HG02840 (cell line): ENCODE measurements at regions not wholly inside any gene's neighbourhood (a gene's known extent, or its start where the extent isn't known, plus 50 kb on each side); places are given as distances from the start of the nearest gene placed in this dataset.

ENCODE experiments used
- ATAC-seq: cut with Tn5 transposase; IDR thresholded peaks from one replicate; pipeline ENCODE4 v1.9.1; 2021; ENCODE audit warnings: mild to moderate bottlenecking, moderate library complexity, moderate number of reproducible peaks; ENCODE audit not compliant: unreplicated experiment, low FRiP score

GRCh38 chr4:160143574-160143973 lies 1040.7 kb downstream of the RAPGEF2 start:
- ATAC-seq = no peak

GRCh38 chr4:160159457-160159856 lies 1056.6 kb downstream of the RAPGEF2 start:
- ATAC-seq = no peak

- no peak for ATAC-seq
Measured at GRCh38 chr4:160161026-160161425, 1058.1 kb downstream of the RAPGEF2 start.

- no peak for ATAC-seq
Measured at GRCh38 chr4:160175064-160175643, 1072.3 kb downstream of the RAPGEF2 start.

- ATAC-seq = no peak
Measured at GRCh38 chr4:160180211-160180610, 1077.3 kb downstream of the RAPGEF2 start.

- ATAC-seq = no peak
Measured at GRCh38 chr4:160182727-160183126, 1079.8 kb downstream of the RAPGEF2 start.

GRCh38 chr4:160184884-160185283 lies 1082.0 kb downstream of the RAPGEF2 start:
- ATAC-seq = no peak

GRCh38 chr4:160193787-160194186 lies 1090.9 kb downstream of the RAPGEF2 start:
- no peak for ATAC-seq

- ATAC-seq = no peak
Measured at GRCh38 chr4:160194716-160195115, 1091.8 kb downstream of the RAPGEF2 start.

- no peak for ATAC-seq
Measured at GRCh38 chr4:160202802-160203201, 1099.9 kb downstream of the RAPGEF2 start.

GRCh38 chr4:160212078-160212477 lies 1109.2 kb downstream of the RAPGEF2 start:
- ATAC-seq = no peak

- ATAC-seq = no peak
Measured at GRCh38 chr4:160213366-160213765, 1110.5 kb downstream of the RAPGEF2 start.

- no peak for ATAC-seq
Measured at GRCh38 chr4:160217352-160217751, 1114.5 kb downstream of the RAPGEF2 start.

GRCh38 chr4:160224049-160224448 lies 1121.2 kb downstream of the RAPGEF2 start:
- no peak for ATAC-seq

GRCh38 chr4:160233141-160233540 lies 1130.3 kb downstream of the RAPGEF2 start:
- ATAC-seq = no peak

GRCh38 chr4:160235285-160235684 lies 1132.4 kb downstream of the RAPGEF2 start:
- ATAC-seq = no peak

- ATAC-seq = no peak
Measured at GRCh38 chr4:160235771-160236170, 1132.9 kb downstream of the RAPGEF2 start.

- no peak for ATAC-seq
Measured at GRCh38 chr4:160238790-160239189, 1135.9 kb downstream of the RAPGEF2 start.

- no peak for ATAC-seq
Measured at GRCh38 chr4:160247091-160247656, 1144.3 kb downstream of the RAPGEF2 start.

- ATAC-seq = no peak
Measured at GRCh38 chr4:160251522-160252170, 1148.8 kb downstream of the RAPGEF2 start.

- ATAC-seq = no peak
Measured at GRCh38 chr4:160257318-160257717, 1154.4 kb downstream of the RAPGEF2 start.

GRCh38 chr4:160265014-160265413 lies 1162.1 kb downstream of the RAPGEF2 start:
- ATAC-seq = no peak
